Testis (tissue), 2 donors: ENCODE measurements at regions not wholly inside any gene's neighbourhood (a gene's known extent, or its start where the extent isn't known, plus 50 kb on each side); places are given as distances from the start of the nearest gene placed in this dataset.

Experiments used
- DNase-seq: peaks from one replicate; pipeline ENCODE4 v3.0.0-alpha.2; 2019
- H3K27ac ChIP-seq, 2 donors: fragments of 200-600 bp; sonication (generic); one replicate each; pipeline ENCODE4 v1.5.1; 2019
- H3K27me3 ChIP-seq: fragments of 200-600 bp; sonication (generic); one replicate; pipeline ENCODE4 v1.5.1; 2019
- H3K36me3 ChIP-seq: fragments of 200-600 bp; sonication (generic); one replicate; pipeline ENCODE4 v1.5.1; 2017; ENCODE audit warnings: low read depth; ENCODE audit errors: missing control alignments
- H3K4me1 ChIP-seq: fragments of 200-600 bp; sonication (generic); one replicate; pipeline ENCODE4 v1.5.1; 2019
- H3K4me3 ChIP-seq, 2 donors: fragments of 200-600 bp; sonication (generic); one replicate each; pipeline ENCODE4 v1.5.1; 2017 to 2019
- H3K9me3 ChIP-seq: fragments of 200-600 bp; sonication (generic); one replicate; pipeline ENCODE4 v1.5.1; 2017
- POLR2A ChIP-seq: fragments of 450-650 bp; IDR thresholded peaks from one replicate; pipeline ENCODE4 v1.6.1; 2017; ENCODE audit warnings: antibody characterized with exemption, mild to moderate bottlenecking, moderate library complexity
- WGBS, 2 donors: methylation state at CpG; one replicate each; pipeline ENCODE4 v1.1.5; 2018; 5-methylcytosine and 5-hydroxymethylcytosine counted together
- intact Hi-C: fragments of 100-400 bp; cut with DNase I; formaldehyde crosslinking; loops from one replicate; pipeline ENCODE4 v1.15.1; 2023; ENCODE audit warnings: low total_unique reads
- TF ChIP-seq, protein P1 (sequence below), 3 experiments: fragments of 450-650 bp in 2 of 3; fragments of 200-600 bp in 1 of 3; sonication (generic) in 1 of 3; IDR thresholded peaks; one replicate each; pipeline ENCODE4 v1.5.1; 2016 to 2019; ENCODE audit warnings: antibody characterized with exemption in 3 of 3, mild to moderate bottlenecking in 2 of 3, moderate library complexity in 1 of 3

DNA sequence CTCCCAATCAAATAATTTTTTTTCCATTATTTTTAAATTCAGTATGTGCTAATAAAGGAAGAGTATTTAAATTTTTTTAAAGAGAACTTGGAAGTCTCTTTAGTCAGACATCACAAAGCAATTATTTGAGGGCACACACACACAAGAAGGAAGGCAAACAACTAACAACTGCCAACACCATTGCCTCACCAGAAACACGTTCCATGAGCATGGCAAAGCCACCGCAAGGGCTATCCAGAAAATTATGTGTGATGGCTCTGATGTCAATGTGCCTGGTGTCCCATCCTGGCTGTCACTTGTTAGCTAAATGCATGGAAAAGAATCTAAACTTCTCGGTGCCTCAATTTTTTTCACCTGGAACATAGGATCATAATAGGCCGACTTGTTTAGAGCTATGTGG is 262.9 kb downstream of the SEC16B start:
- intact Hi-C loops, result no loop called here
- H3K4me1 ChIP-seq, result no peaks in the 10 kb centered on the region
- 89 to 97% methylated on average over 4 of the region's 4 CpGs for WGBS, 2 donors

DNA sequence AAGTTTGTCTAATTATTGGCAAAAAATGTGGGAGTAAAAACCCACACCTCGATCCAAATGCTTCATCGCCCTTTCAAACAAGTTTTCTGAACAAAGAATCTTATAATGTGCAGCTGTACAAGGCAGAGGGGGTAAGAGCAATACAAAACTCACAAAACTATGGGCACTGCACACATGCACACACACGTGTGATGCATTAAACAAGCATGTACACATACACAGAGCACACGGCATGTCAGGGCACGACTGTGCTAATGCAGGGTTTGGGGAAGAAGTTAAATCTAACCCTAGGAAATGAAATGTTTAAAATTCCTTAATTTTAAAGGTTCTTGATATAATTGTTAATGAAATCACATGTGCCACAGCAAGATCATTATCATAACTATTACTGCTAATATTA is 264.0 kb downstream of the SEC16B start:
- Histone ChIP-seq H3K9me3 (no peaks in the 10 kb centered on the region), H3K27ac (no peak overlapping the region), H3K36me3 (no peaks in the 10 kb centered on the region), H3K4me3 (no peak overlapping the region), H3K27me3 (no peaks in the 10 kb centered on the region), H3K4me1 (no peaks in the 10 kb centered on the region)
- no peak for TF ChIP-seq POLR2A
- TF ChIP-seq, protein P1, sequence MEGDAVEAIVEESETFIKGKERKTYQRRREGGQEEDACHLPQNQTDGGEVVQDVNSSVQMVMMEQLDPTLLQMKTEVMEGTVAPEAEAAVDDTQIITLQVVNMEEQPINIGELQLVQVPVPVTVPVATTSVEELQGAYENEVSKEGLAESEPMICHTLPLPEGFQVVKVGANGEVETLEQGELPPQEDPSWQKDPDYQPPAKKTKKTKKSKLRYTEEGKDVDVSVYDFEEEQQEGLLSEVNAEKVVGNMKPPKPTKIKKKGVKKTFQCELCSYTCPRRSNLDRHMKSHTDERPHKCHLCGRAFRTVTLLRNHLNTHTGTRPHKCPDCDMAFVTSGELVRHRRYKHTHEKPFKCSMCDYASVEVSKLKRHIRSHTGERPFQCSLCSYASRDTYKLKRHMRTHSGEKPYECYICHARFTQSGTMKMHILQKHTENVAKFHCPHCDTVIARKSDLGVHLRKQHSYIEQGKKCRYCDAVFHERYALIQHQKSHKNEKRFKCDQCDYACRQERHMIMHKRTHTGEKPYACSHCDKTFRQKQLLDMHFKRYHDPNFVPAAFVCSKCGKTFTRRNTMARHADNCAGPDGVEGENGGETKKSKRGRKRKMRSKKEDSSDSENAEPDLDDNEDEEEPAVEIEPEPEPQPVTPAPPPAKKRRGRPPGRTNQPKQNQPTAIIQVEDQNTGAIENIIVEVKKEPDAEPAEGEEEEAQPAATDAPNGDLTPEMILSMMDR (IDR thresholded peaks at IDR 0.05), result no peak
- WGBS, 2 donors, result 70 to 75% methylated on average over 5 of the region's 5 CpGs
- no peak for DNase-seq
- intact Hi-C loops, result no loop called here

More for the DNA sequence above, 262.9 kb downstream of the SEC16B start:
- H3K27me3 ChIP-seq, result no peaks in the 10 kb centered on the region
- TF ChIP-seq, protein P1 (IDR thresholded peaks at IDR 0.05), result no peak
- TF ChIP-seq POLR2A, result no peak
- H3K9me3 ChIP-seq, result no peaks in the 10 kb centered on the region
- no peak overlapping the region for H3K4me3 ChIP-seq
- DNase-seq, result no peak
- H3K36me3 ChIP-seq, result no peaks in the 10 kb centered on the region
- no peak overlapping the region for H3K27ac ChIP-seq

DNA sequence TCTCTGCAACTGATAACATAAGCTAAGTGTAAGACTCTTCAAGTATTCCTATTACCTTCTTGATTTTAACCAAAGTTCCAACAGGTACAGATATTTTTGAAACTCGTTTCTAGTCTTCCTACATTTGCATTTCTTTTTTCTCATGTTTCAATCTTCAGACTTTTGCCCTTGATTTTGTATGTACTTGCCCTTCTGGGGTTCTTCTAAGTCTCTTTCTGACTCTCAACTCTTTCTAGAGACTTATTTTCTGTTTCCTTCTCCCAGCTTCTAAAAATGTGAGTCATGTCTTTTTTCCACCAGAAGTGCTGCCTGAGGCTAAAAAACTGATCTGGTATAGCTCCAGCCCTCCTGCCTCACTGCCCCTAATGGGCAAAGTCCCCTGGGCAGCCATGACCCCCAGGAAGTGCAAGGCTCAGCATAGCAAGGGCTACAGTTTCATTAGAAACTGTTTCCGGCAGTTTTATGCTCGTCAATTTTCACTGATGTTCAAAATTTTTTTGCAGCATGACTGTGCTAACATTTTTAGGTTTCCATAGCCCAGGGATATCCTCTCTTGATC is 265.9 kb downstream of the SEC16B start:
- Histone ChIP-seq H3K27me3 (no peaks in the 10 kb centered on the region), H3K9me3 (no peaks in the 10 kb centered on the region), H3K4me3 (no peak overlapping the region), H3K27ac (no peak overlapping the region), H3K4me1 (no peaks in the 10 kb centered on the region), H3K36me3 (no peaks in the 10 kb centered on the region)
- WGBS, 2 donors, result 75 to 90% methylated on average over 3 of the region's 3 CpGs
- intact Hi-C loops, result no loop called here
- no peak for DNase-seq
- TF ChIP-seq, protein P1 (IDR thresholded peaks at IDR 0.05), result no peak
- no peak for TF ChIP-seq POLR2A

DNA sequence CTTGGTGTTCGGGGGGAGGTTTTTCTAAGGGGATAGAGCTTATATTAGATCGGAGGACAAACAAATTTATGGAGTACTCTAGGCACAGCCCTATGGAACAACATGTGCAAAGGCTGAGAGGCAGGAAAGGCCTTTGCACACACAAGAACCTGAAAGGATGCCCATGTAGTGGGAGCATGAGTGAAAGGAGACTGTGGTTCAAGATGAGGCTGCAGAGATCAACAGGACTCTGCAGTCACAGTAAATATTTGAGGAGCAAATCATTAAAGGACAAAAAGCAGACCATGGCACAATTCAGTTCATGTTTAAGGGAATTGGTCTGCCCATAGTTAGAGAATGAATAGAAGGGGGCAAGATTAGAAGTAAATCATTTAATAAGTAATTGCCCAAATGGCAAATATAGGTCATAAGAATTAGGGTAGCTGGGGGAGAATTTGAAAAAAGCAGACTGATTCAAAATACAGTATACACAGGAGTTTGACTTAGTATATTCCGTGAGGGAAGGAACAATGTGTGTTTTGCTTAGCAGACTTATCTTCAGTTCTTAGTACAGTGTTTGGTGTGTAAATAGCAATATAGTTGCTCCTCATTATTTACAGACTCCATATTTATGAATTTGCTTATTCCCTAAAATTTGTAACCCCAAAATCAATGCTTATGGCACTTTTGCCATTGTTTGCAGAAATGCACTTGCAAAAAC is 268.1 kb downstream of the SEC16B start:
- H3K9me3 ChIP-seq, result no peaks in the 10 kb centered on the region
- no peak for DNase-seq
- no peak overlapping the region for H3K4me3 ChIP-seq
- no peak overlapping the region for H3K27ac ChIP-seq
- H3K27me3 ChIP-seq, result no peaks in the 10 kb centered on the region
- H3K36me3 ChIP-seq, result no peaks in the 10 kb centered on the region
- intact Hi-C loops, result no loop called here
- H3K4me1 ChIP-seq, result no peaks in the 10 kb centered on the region
- 80 to 89% methylated on average over 3 of the region's 3 CpGs for WGBS, 2 donors
- TF ChIP-seq POLR2A, result no peak
- TF ChIP-seq, protein P1 (IDR thresholded peaks at IDR 0.05), result no peak

DNA sequence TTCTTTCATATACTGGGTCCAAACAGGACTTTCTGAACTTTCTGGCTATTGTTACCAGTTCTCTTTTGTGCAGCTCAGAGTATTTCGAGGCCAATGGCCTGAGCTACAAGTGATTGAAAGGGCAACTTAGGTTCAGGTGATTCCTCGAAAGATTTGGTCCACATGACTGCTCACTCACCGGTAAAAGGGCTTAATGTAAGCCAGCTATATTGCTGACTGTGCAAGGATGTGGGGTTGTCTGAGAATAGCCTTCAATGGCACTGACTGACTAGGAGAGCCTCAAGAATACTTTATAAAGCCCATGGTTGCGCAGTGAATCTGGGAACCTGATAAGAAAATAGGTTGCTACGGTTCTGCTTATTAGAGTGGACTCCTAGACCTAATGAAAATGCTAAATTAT is 269.0 kb downstream of the SEC16B start:
- H3K27ac ChIP-seq, result no peak overlapping the region

More for the DNA sequence above, 269.0 kb downstream of the SEC16B start:
- intact Hi-C loops, result no loop called here
- TF ChIP-seq POLR2A, result no peak
- TF ChIP-seq, protein P1 (IDR thresholded peaks at IDR 0.05), result no peak
- Histone ChIP-seq H3K4me1 (no peaks in the 10 kb centered on the region), H3K4me3 (no peak overlapping the region), H3K9me3 (no peaks in the 10 kb centered on the region), H3K36me3 (no peaks in the 10 kb centered on the region), H3K27me3 (no peaks in the 10 kb centered on the region)
- WGBS, 2 donors, result 91 to 92% methylated on average over 5 of the region's 5 CpGs
- DNase-seq, result no peak
